Left cardiac atrium (tissue), 4 donors: ENCODE measurements at regions not wholly inside any gene's neighbourhood (a gene's known extent, or its start where the extent isn't known, plus 50 kb on each side); places are given as distances from the start of the nearest gene placed in this dataset.
"Not testable (repeated sequence)": the region's sequence is repeated elsewhere in the genome, so short reads cannot be mapped to it uniquely, and the experiment has no call there.

ENCODE experiments used
- ATAC-seq, 2 donors: fragments of 200-7000 bp; cut with Tn5 transposase; one replicate each; pipeline ENCODE4 v1.9.1; 2020; ENCODE audit warnings: mild to moderate bottlenecking in 2 of 2, moderate library complexity in 2 of 2
- DNase-seq: peaks from one replicate; pipeline ENCODE4 v3.0.0-alpha.2; 2020
- intact Hi-C, 2 donors: fragments of 100-400 bp; cut with DNase I; formaldehyde crosslinking; loops; one replicate each; pipeline versions ENCODE4 v1.14.1 to v1.15.1; 2022 to 2023
- donor health status: DM: no; HTN: yes; CAD: no.
- donor health status: DM: no; HTN: yes; CAD: no; lungs with severe emphysema.
- donor health status: DM: yes; HTN: yes; CAD: no.
- donor health status: Dilated cardiomyopathy.

- DNase-seq (no peak), ATAC-seq (no peak)
- intact Hi-C loops: no loop called here
Measured at GRCh38 chr20:4332121-4332860, 83.2 kb upstream of the ADRA1D start.

GRCh38 chr20:4330011-4330410 is 80.9 kb upstream of the ADRA1D start:
- DNase-seq (no peak), ATAC-seq (no peak)
- intact Hi-C loops: no loop called here

- intact Hi-C loops: no loop called here
- DNase-seq (no peak), ATAC-seq (no peak)
Measured at GRCh38 chr20:4329232-4329631, 80.1 kb upstream of the ADRA1D start.

- ATAC-seq (no peak), DNase-seq (no peak)
- intact Hi-C loops: no loop called here
Measured at GRCh38 chr20:4328541-4328940, 79.5 kb upstream of the ADRA1D start.

- DNase-seq (no peak), ATAC-seq (no peak)
- intact Hi-C loops: no loop called here
Measured at GRCh38 chr20:4327956-4328355, 78.9 kb upstream of the ADRA1D start.

- intact Hi-C loops: no loop called here
- no peak for DNase-seq
- peak in 1 of 2 donors; percentile 15 for ATAC-seq
Measured at GRCh38 chr20:4326195-4327065, 77.3 kb upstream of the ADRA1D start.

- intact Hi-C loops: no loop called here
- peak; percentile 37 to 53 for ATAC-seq
- DNase-seq: no peak
Measured at GRCh38 chr20:4325548-4326187, 76.6 kb upstream of the ADRA1D start.

DNA sequence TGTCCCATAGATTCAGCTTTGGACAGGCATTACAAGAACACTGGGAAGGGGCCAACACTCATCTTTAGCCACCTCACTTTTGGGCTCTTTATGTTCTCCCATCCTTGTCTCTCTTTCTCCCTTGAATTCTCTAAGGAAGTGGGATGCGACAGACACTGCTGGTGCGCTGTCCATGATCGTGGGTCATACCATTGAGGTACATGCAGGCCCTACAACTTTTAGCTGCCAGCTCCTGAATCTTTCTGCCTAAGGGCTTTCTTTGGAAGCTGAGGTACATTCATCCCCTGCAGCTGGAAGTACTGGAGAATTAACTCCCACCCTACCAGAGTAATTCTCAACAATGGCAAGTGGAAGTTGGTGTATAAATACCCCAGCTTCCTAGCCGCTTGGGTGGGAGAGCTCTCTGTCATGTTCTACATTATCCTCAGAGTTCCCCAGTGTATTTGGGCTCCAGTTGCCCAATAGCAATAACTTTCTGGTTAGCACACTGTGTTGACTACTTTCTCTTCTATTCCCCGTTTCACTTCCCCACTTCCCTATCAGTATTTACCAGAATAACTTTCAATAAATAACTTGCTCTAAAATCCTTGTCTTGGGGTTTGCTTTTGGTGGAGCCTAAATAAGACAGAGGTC is 75.6 kb upstream of the ADRA1D start:
- DNase-seq: no peak
- no peak for ATAC-seq
- intact Hi-C loops: no loop called here

- intact Hi-C loops: no loop called here
- DNase-seq: no peak
- ATAC-seq: no peak
Measured at GRCh38 chr20:4322499-4322898, 73.4 kb upstream of the ADRA1D start.

- DNase-seq (no peak), ATAC-seq (no peak)
- intact Hi-C loops: no loop called here
Measured at GRCh38 chr20:4320291-4320690, 71.2 kb upstream of the ADRA1D start.

DNA sequence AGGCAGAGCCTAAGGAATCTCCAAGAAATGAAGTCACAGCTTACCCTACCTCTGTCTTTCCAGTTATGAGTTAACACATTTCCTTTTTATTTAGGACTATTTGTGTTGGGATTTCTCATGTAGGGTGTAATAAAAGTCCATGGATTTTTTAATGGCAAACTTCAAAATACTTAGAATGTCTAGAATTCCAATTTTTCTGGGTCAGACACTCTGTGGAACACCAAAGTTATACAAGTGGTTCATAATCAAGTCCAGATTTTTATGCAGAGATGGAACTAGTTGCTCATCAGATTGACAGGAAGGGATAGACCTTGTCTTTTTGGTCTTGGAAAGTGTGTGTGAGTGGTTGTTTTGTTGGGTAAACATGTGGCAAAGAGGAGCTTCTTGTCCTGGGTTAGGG is 69.8 kb upstream of the ADRA1D start:
- no peak for ATAC-seq
- intact Hi-C loops: no loop called here

DNA sequence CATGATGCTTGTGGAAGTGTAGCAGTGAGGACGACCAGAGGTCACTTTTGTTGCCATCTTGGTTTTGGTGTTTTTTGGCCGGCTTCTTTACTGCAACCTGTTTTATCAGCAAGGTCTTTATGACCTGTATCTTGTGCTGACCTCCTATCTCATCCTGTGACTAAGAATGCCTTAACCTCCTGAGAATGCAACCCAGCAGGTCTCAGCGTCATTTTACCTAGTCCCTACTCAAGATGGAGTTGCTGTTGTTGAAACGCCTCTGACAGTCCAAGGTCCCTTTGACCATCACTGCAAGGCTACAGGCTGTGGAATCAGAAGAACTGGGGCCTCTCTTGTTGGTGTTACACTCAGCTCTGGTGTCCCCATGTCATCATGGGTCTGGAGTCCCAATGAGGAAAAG is 61.5 kb upstream of the ADRA1D start:
- intact Hi-C loops, DNase-seq, ATAC-seq: not testable (repeated sequence)

More for the DNA sequence above, 69.8 kb upstream of the ADRA1D start:
- DNase-seq: no peak

- DNase-seq (no peak), ATAC-seq (no peak)
- intact Hi-C loops: no loop called here
Measured at GRCh38 chr20:4306206-4306605, 57.1 kb upstream of the ADRA1D start.

DNA sequence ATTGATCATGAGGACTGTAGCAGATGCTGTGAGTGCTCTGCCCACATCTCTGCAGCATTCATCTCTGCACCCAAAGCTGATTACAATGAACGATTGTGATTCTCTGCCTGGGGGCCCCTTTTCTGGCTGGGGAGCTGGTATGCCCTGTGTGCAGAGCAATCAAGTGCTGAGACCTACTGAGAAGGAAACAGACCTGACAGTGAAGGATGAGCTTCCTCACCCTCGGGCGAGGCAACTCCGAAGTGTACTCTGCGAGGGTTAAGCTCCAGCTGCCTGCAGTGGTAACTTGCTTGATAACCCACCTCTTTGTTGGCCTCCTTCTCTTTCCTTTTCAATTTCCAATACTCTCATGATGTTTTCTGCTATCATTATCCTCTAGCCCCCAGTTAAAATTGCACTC is 56.0 kb upstream of the ADRA1D start:
- intact Hi-C loops: no loop called here
- DNase-seq (no peak), ATAC-seq (no peak)

DNA sequence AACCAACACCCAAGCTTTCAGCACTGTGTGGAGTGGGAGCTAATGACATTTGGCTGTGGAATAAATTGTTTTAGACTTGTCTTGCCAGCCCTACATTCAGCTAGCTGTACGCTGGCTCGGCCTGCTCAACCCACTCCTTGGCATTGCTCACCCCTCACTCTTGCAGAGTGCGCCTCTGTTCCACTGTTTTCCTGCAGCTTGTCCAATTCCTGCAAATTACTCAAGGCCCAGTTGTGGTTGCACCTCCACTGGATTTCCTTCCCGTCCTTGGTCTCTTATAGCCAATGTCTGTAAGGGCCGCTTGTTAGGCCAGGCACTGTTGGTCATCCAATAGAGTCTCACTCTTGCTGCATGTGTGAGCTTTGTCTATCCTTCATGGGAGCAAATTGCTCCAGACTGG is 55.5 kb upstream of the ADRA1D start:
- no peak for DNase-seq
- intact Hi-C loops: no loop called here
- ATAC-seq: no peak

- intact Hi-C loops: no loop called here
- ATAC-seq (no peak), DNase-seq (no peak)
Measured at GRCh38 chr20:4303136-4303535, 54.0 kb upstream of the ADRA1D start.

GRCh38 chr20:4300921-4301320 is 51.8 kb upstream of the ADRA1D start:
- ATAC-seq (no peak), DNase-seq (no peak)
- intact Hi-C loops: no loop called here

DNA sequence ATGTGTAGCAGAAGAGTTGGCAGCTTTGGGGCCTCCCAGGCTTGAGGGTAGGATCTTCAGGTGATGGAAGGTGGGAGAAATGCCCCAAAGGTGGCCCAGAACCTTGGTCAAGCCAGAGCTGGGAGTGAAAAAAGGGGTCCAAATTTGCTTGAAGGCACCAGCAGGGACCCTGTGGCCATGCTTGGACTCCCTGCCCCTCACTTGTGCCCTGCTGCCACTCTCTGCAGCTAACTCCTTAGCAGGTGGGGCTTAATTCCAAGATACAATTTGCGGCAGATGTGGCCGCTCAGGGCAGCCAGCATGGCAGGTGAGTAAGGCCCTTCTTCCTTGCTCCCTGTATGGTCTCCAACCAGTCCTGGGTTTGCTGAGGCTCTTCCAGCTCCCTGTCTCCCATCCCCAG is 51.3 kb upstream of the ADRA1D start:
- ATAC-seq (no peak), DNase-seq (no peak)
- intact Hi-C loops: no loop called here

DNA sequence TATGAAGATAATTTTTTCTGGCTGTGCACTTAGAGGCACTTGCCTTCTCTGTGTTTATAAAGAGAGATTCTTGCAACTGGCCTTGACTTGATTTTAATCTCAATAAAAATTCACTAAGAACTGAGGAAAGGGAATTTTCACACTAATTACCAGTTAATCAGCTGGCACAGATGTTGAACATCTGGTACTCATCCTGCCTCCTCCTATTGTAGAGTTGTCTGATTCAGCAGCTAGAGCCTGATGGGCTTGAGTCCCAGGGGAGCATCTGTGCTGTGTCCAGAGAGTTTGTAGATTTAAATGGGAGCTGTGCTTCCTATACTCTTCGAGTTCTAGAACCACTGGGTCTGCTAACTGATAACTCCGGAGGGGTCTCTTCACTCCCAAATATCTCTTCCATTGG is 50.7 kb upstream of the ADRA1D start:
- ATAC-seq: no peak
- DNase-seq: no peak
- intact Hi-C loops: no loop called here

DNA sequence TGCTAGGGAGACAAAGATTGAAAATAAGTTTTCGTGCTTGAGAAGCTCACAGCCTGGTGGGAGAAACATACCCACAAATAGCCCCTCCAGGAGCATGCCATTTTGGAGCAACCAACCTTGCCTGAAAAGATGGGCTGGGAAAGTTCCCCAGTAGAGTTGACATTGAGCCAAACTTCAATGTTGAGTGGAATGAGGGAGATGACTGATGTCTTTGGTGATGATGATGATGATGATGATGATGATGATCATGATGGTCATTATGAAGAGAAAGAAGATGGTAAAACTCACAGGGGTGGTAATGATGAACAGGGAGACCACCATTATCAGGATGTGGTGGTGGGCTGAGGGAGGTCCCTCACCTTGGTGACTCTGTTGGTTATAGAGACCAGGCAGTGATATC is 50.1 kb upstream of the ADRA1D start:
- no peak for ATAC-seq
- intact Hi-C loops: no loop called here
- no peak for DNase-seq
